GM21515 (cell line): ENCODE measurements at regions not wholly inside any gene's neighbourhood (a gene's known extent, or its start where the extent isn't known, plus 50 kb on each side); places are given as distances from the start of the nearest gene placed in this dataset.

Source experiments
- ATAC-seq: cut with Tn5 transposase; IDR thresholded peaks from one replicate; pipeline ENCODE4 v1.9.1; 2021; ENCODE audit not compliant: unreplicated experiment

DNA sequence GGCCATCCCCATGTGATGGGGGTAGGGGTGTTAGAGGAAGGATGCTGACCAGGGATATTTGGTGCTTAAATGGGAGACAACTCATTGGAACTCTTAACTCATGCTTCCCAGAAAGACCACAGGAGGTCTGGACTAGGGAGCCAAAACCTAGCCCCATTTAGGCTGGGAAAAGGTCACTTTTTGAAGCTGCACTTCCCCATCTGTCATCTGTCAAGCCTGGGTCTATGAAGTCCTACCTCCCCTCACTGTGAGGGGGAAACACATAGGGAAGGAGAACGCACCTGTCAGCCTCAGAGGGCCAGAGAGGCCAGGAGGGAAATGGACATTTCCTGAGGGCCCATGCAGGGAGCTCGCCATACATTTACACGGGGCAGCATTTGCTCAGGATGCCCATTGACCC is 321.0 kb downstream of the BCL11B start:
- ATAC-seq = no peak

DNA sequence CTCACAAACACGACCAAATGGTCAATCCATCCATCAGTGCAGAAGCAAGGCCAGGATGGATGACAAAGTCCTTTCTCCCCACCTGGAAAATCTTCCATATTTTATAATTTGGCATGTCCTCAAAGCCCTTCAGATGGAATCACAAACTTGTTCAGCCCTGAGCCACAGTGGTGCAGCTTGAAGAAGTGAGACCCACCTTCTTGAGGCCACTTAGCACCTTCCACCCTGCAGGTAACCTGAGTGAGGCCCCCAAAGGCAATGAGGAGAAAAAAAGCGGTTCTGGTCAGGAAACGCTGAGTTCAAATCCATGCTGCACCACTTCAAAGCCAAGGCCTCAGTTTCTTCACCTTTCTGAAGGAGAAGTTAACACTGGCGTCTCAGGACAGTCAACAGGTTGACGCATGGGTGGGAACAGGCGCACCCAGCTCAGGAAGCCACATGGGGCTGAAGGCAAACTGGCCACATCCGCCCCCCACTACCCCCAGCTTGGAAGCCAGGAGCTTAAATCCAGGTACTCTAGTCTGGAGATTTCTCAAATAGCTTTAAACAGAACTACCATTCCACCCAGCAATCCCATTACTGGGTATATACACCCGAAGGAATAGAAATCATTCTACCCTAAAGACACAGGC is 320.4 kb downstream of the BCL11B start:
- ATAC-seq = no peak

DNA sequence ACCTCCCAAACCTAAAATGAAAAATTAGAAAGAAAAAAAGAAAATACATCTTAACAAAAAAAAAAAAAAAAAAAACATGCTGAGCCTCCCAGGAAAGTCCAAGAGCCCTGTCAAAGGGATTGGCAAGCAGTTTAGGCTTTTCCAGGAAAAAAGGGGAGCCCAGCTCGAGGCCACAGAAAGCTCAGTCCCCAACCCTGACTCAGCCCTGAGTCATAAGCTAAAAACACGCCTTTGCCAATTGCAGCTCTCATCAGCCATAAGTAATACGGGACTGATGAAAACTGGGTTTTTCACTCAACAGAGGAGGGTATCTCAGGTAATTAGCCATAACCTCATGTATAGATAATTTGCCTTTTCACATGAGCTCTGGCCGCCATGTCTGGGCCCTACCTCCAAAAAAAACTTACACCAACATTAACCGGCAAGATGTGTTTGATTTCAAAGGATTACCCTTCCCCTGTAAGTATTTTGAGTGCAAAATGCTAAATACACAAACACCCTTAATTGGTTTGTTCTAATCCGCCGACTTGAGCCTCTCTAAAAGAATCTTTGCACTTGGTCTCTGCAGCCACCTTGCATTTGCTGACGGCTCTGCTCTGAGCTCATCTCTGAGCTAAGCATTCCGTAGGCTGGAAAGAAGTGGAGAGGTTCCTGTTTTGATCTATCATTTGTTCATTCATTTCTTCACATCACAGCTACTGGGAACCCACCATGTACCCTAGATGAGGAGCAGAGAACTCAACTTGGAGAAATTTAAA is 319.2 kb downstream of the BCL11B start:
- ATAC-seq = no peak

DNA sequence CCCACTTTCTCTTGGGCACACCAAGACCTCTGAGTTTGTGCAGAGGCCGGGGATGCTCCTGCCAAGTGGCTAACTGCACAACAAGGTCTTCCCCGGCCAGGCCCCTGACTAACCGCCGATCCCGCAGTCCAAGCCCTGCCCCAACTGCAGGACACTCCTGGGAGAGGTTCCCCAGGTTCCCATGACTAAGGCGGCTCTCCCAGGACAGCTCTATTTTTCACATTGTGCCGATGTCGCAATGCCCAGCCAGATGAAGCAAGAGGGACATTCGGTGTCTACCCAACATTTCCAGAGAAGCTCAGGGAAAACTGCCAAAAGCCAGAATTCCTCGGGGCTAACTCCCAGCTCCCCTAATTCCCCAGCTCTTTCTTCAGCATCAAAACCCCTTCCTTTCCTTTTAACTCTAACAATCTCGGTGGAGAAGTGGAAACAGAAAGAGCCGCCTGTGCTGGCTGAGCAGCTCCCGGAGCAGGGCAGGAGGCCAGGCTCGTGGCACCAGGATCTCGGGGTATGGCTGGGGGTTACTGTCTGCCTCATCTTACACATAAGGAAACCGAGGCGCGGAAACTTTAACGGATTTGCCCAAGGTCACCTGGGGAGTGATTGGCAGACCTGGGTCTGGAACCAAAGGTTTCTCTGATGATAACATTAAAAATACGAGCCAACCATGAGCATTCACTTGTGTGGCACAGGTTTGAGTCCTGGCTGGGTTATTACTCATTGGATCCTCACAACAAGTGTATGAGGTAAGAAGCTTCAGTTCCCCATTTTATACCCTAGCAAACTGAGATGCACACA is 318.2 kb downstream of the BCL11B start:
- ATAC-seq = no peak

GRCh38 chr14:98954349-98955000 is 317.5 kb downstream of the BCL11B start:
- ATAC-seq = no peak

- ATAC-seq = no peak
Observed at GRCh38 chr14:98955036-98955740, 316.8 kb downstream of the BCL11B start.

- ATAC-seq = no peak
Observed at GRCh38 chr14:98955741-98956070, 316.3 kb downstream of the BCL11B start.

GRCh38 chr14:98956181-98956580 is 315.8 kb downstream of the BCL11B start:
- no peak for ATAC-seq

DNA sequence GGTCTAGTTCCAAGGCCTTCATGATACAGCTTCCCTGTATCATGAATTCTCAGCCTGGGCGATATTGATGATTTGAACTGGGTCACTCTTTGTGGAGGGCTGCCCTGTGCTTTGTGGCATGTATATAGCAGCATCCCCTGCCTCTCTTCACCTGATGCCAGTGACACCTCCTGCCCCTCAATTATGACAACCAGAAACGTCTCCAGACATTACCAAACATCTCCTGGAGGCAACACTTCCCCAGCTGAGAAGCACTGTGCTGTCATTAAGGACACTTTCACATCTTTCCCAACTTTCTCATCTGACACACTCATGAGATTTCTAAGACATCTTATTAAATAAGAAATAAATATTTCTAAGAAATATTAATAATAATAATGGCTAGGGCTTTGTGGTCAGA is 315.3 kb downstream of the BCL11B start:
- no peak for ATAC-seq

GRCh38 chr14:98957211-98958047 is 314.6 kb downstream of the BCL11B start:
- no peak for ATAC-seq

DNA sequence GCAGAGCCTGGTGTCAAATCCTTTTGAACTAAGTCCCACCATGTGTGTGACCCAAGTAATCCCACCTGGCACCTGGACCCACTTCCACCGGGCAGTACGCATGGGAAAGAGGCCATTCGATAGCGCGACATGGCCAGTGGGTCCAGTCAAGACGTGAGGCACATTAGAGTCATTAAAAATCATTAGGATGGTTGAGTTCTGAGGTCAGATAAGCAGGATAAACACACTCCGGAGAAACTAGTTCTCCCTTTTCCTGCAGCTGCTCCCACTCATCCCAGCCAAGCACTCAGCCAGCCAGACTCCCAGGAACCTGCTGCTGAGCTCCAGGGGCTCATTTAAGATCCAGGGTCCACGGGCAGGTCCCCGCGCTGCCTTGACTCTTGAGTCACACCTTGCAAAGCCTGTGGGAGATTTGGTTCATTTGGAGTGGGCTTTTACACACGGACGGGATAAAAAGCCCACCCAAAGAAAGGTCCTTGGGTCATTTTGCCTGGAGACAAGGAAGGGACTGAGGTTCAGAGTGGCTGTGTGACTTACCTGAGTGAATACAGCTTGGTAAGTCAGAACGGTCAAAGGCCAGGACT is 313.9 kb downstream of the BCL11B start:
- no peak for ATAC-seq

GRCh38 chr14:98958632-98959031 is 313.4 kb downstream of the BCL11B start:
- no peak for ATAC-seq

- ATAC-seq = no peak
Observed at GRCh38 chr14:98959410-98959809, 312.6 kb downstream of the BCL11B start.

- no peak for ATAC-seq
Observed at GRCh38 chr14:98959958-98960616, 311.9 kb downstream of the BCL11B start.

DNA sequence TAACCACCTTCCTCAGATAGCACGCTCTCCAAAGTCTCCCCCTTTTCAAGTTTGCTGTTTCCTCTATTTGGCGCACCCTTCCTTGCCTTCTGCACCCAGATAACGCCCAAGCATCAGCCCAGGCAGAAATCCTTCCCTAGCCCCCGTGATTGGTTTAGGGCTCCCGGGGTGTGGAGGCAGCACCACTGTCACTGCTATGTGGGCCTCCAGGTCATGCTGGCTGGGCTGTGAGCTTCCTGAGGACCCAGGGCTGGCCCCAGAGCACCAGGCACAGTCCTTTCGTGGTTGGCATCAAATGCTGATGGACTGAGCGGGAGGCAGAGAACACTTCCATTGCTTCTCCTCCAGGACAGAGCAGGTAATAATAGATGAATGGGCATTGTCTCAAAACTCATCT is 311.4 kb downstream of the BCL11B start:
- ATAC-seq = no peak

GRCh38 chr14:98961191-98961590 is 310.8 kb downstream of the BCL11B start:
- no peak for ATAC-seq

GRCh38 chr14:98962118-98962517 is 309.9 kb downstream of the BCL11B start:
- ATAC-seq = no peak

DNA sequence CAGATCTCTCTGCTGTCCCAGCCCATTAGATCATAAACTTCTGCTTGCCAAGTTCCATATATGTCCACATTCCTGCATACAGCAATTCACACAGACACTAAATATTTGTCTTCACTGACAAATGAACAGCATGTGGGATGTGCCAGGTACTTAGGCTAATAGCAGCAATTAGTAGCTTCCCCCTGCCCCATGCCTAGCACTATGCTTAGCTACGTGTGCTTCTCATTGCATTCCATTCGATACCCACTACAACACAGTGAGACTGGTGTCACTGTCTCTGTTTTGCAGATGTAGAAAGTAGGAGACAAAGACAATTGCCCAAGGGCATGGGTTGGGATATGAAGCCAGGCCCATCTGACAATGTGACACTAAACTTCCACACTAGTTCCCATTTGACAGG is 308.4 kb downstream of the BCL11B start:
- ATAC-seq = no peak

DNA sequence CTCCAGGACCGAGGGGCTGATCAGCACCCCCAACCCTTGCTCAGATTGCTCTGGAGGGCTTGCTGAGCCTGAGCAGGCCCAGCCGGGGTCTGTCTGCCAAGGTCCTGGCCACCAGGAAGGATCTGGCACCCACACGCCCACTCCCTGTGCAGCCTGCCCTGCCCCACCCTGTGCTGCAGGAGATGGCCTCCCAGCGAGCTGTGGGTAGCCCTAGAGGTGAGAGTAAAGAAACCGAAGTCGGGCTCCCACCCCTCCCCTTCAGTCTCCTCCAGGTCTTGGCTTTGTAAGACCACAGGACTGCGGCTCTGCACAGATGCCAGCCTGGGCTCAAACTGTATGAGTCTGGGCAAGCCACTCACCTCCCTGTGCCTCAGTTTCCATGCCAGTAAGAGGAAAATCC is 307.8 kb downstream of the BCL11B start:
- no peak for ATAC-seq
